ENCODE measurements at regions not wholly inside any gene's neighbourhood (a gene's known extent, or its start where the extent isn't known, plus 50 kb on each side); places are given as distances from the start of the nearest gene placed in this dataset.

GRCh38 chr7:98729121-98729520 lies 112.0 kb downstream of the NPTX2 start:
- no peak for TF ChIP-seq POLR2AphosphoS5 (IDR thresholded peaks at IDR 0.05; ENCODE audit: low read depth, low read length)
- no peak for TF ChIP-seq TAF1 (IDR thresholded peaks at IDR 0.05; ENCODE audit: borderline replicate concordance, low read depth, low read length)
